GM10248 (cell line): ENCODE measurements at regions not wholly inside any gene's neighbourhood (a gene's known extent, or its start where the extent isn't known, plus 50 kb on each side); places are given as distances from the start of the nearest gene placed in this dataset.

Experiments
- CTCF ChIA-PET: fragments of 300-600 bp; sonication (Branson Sonifier 250); formaldehyde crosslinking; extraction: SDS; loops from one replicate; lab custom pipeline; 2021; ENCODE audit warnings: antibody characterized with exemption; lab: Yijun Ruan, JAX
- POLR2A ChIA-PET: fragments of 350-650 bp; sonication (Branson Sonifier 250); formaldehyde crosslinking; extraction: SDS; loops from one replicate; lab custom pipeline; 2020; ENCODE audit warnings: antibody characterized with exemption; lab: Yijun Ruan, JAX
- DNase-seq: peaks from one replicate; pipeline ENCODE4 v3.0.0; 2012; ENCODE audit errors: extremely low spot score
- TF ChIP-seq, protein P1 (sequence below): IDR thresholded peaks from 2 replicates; pipeline ENCODE4 v1.5.1; 2012; ENCODE audit warnings: mild to moderate bottlenecking, low read depth; ENCODE audit errors: extremely low read depth, missing control alignments, control extremely low read depth

DNA sequence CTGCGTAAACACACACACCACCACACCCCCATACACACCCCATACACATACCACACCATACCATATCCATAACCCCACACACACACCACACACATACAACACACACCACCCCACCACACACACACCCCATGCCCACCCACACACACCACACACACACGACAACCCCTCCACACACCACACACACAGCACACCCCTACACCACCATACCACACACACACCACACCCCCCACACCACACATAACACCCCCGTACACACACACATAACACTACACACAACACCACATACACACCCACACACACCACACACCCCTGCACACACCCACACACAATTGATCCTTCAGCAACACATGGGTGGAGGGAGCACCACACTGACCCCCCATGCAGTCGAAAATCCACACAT, 50.3 kb upstream of the BMS1 start:
- CTCF ChIA-PET: no interaction called here
- POLR2A ChIA-PET: no interaction called here
- TF ChIP-seq, protein P1, sequence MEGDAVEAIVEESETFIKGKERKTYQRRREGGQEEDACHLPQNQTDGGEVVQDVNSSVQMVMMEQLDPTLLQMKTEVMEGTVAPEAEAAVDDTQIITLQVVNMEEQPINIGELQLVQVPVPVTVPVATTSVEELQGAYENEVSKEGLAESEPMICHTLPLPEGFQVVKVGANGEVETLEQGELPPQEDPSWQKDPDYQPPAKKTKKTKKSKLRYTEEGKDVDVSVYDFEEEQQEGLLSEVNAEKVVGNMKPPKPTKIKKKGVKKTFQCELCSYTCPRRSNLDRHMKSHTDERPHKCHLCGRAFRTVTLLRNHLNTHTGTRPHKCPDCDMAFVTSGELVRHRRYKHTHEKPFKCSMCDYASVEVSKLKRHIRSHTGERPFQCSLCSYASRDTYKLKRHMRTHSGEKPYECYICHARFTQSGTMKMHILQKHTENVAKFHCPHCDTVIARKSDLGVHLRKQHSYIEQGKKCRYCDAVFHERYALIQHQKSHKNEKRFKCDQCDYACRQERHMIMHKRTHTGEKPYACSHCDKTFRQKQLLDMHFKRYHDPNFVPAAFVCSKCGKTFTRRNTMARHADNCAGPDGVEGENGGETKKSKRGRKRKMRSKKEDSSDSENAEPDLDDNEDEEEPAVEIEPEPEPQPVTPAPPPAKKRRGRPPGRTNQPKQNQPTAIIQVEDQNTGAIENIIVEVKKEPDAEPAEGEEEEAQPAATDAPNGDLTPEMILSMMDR: no peak
- no peak for DNase-seq
